ENCODE measurements at regions not wholly inside any gene's neighbourhood (a gene's known extent, or its start where the extent isn't known, plus 50 kb on each side); places are given as distances from the start of the nearest gene placed in this dataset.

- TF ChIP-seq CTCF (IDR thresholded peaks at IDR 0.05; ENCODE audit: extremely low read depth, low read depth, low read length): no peak
- Histone ChIP-seq H3K9me3 (ENCODE audit: low read depth, low read length) (no peaks in the 10 kb centered on the region), H4K20me1 (ENCODE audit: insufficient read depth, low read length) (no peaks in the 10 kb centered on the region)
Observed at GRCh38 chr3:102000620-102001209, 151.4 kb downstream of the NFKBIZ start.

GRCh38 chr3:102002056-102002455, 152.7 kb downstream of the NFKBIZ start:
- no peaks in the 10 kb centered on the region for H3K79me2 ChIP-seq (ENCODE audit: insufficient read depth, low read length)
- no peak for DNase-seq (ENCODE audit: insufficient read length, low spot score, missing footprints)
- TF ChIP-seq CTCF (IDR thresholded peaks at IDR 0.05; ENCODE audit: extremely low read depth, low read depth, low read length): no peak
- no peak overlapping the region for H3K4me2 ChIP-seq (ENCODE audit: insufficient read depth, low read length)
- H3K4me1 ChIP-seq (ENCODE audit: insufficient read depth, low read length): peaks cover 16% of the 10 kb centered on the region
- H2AFZ ChIP-seq (ENCODE audit: low read length): no peak overlapping the region
- H3K27me3 ChIP-seq (ENCODE audit: insufficient read depth, low read length): no peaks in the 10 kb centered on the region
- no peak overlapping the region for H3K4me3 ChIP-seq (ENCODE audit: insufficient read depth, low read length)
- H3K36me3 ChIP-seq (ENCODE audit: insufficient read depth, low read length): no peaks in the 10 kb centered on the region
- H3K9me3 ChIP-seq (ENCODE audit: low read depth, low read length): no peaks in the 10 kb centered on the region
- H4K20me1 ChIP-seq (ENCODE audit: insufficient read depth, low read length): no peaks in the 10 kb centered on the region
- H3K27ac ChIP-seq (ENCODE audit: low read depth, low read length): no peak overlapping the region

More at GRCh38 chr3:102000620-102001209, 151.4 kb downstream of the NFKBIZ start:
- peaks cover 8% of the 10 kb centered on the region for H3K4me1 ChIP-seq (ENCODE audit: insufficient read depth, low read length)
- no peak overlapping the region for H3K27ac ChIP-seq (ENCODE audit: low read depth, low read length)
- no peaks in the 10 kb centered on the region for H3K36me3 ChIP-seq (ENCODE audit: insufficient read depth, low read length)
- H3K4me3 ChIP-seq (ENCODE audit: insufficient read depth, low read length): no peak overlapping the region
- no peak overlapping the region for H2AFZ ChIP-seq (ENCODE audit: low read length)
- DNase-seq (ENCODE audit: insufficient read length, low spot score, missing footprints): no peak
- H3K79me2 ChIP-seq (ENCODE audit: insufficient read depth, low read length): no peaks in the 10 kb centered on the region
- H3K27me3 ChIP-seq (ENCODE audit: insufficient read depth, low read length): no peaks in the 10 kb centered on the region
- H3K4me2 ChIP-seq (ENCODE audit: insufficient read depth, low read length): no peak overlapping the region

- Histone ChIP-seq H3K79me2 (ENCODE audit: insufficient read depth, low read length) (no peaks in the 10 kb centered on the region), H3K4me1 (ENCODE audit: insufficient read depth, low read length) (peaks cover 21% of the 10 kb centered on the region), H2AFZ (ENCODE audit: low read length) (no peak overlapping the region), H3K27me3 (ENCODE audit: insufficient read depth, low read length) (no peaks in the 10 kb centered on the region), H3K9me3 (ENCODE audit: low read depth, low read length) (no peaks in the 10 kb centered on the region), H3K36me3 (ENCODE audit: insufficient read depth, low read length) (no peaks in the 10 kb centered on the region), H3K4me3 (ENCODE audit: insufficient read depth, low read length) (no peak overlapping the region), H4K20me1 (ENCODE audit: insufficient read depth, low read length) (no peaks in the 10 kb centered on the region), H3K27ac (ENCODE audit: low read depth, low read length) (no peak overlapping the region), H3K4me2 (ENCODE audit: insufficient read depth, low read length) (no peak overlapping the region)
- no peak for DNase-seq (ENCODE audit: insufficient read length, low spot score, missing footprints)
- TF ChIP-seq CTCF (IDR thresholded peaks at IDR 0.05; ENCODE audit: extremely low read depth, low read depth, low read length): no peak
Observed at GRCh38 chr3:102004561-102004960, 155.2 kb downstream of the NFKBIZ start.

GRCh38 chr3:102005551-102005950, 156.2 kb downstream of the NFKBIZ start:
- Histone ChIP-seq H3K9me3 (ENCODE audit: low read depth, low read length) (no peaks in the 10 kb centered on the region), H3K4me1 (ENCODE audit: insufficient read depth, low read length) (peaks cover 21% of the 10 kb centered on the region), H3K27me3 (ENCODE audit: insufficient read depth, low read length) (no peaks in the 10 kb centered on the region), H4K20me1 (ENCODE audit: insufficient read depth, low read length) (no peaks in the 10 kb centered on the region), H3K36me3 (ENCODE audit: insufficient read depth, low read length) (no peaks in the 10 kb centered on the region), H3K27ac (ENCODE audit: low read depth, low read length) (no peak overlapping the region), H2AFZ (ENCODE audit: low read length) (no peak overlapping the region), H3K4me2 (ENCODE audit: insufficient read depth, low read length) (no peak overlapping the region), H3K79me2 (ENCODE audit: insufficient read depth, low read length) (no peaks in the 10 kb centered on the region), H3K4me3 (ENCODE audit: insufficient read depth, low read length) (no peak overlapping the region)
- TF ChIP-seq CTCF (IDR thresholded peaks at IDR 0.05; ENCODE audit: extremely low read depth, low read depth, low read length): no peak
- DNase-seq (ENCODE audit: insufficient read length, low spot score, missing footprints): no peak
